Fibroblast of skin of back (primary cell): ENCODE measurements at regions not wholly inside any gene's neighbourhood (a gene's known extent, or its start where the extent isn't known, plus 50 kb on each side); places are given as distances from the start of the nearest gene placed in this dataset.
A peak's percentile ranks its signal among the peaks of the same experiment; 100 is the strongest.
"Not testable (repeated sequence)": the region's sequence is repeated elsewhere in the genome, so short reads cannot be mapped to it uniquely, and the experiment has no call there.

Experiments used
- DNase-seq: peaks from one replicate; pipeline ENCODE4 v3.0.0-alpha.2; 2013

DNA sequence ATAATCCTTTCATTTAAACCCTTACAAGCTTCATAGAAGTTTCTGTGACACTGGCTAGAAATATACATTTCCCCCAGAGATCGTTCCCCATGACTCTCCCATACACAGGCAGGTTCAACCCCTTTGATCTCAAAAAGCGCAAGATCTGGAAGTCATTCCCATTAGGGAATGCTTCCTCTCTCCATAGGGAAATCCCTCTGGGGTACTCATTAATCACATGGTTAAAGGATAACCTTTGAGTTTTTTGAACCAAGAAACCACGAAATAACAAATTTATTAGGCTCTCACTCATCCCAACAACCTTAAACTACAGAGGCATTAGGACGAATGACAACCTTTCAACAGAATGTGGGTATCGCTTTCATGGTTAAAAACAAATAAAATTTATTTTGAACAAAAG, 211.9 kb upstream of the PRICKLE2 start:
- DNase-seq, result no peak

- not testable (repeated sequence) for DNase-seq
These were observed 209.8 kb upstream of the PRICKLE2 start for GRCh38 chr3:64435023-64435422.

- no peak for DNase-seq
These were observed 207.6 kb upstream of the PRICKLE2 start for GRCh38 chr3:64432870-64433269.

GRCh38 chr3:64431526-64432091, 206.3 kb upstream of the PRICKLE2 start:
- no peak for DNase-seq

DNA sequence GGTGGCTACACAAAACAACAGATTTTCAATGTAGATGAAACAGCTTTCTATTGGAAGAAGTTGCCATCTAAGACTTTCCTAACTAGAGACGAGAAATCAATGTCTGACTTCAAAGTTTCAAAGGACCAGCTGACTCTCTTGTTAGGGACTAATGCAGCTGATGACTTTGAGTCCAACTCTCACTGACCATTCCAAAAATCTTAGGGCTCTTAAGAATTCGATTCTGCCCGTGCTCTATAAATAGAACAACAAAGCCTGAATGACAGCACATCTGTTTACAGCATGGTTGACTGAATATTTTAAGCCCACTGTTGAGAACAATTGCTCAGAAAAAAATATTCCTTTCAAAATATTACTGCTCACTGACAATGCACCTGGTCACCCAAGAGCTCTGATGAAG, 202.4 kb upstream of the PRICKLE2 start:
- no peak for DNase-seq

GRCh38 chr3:64426551-64426950, 201.3 kb upstream of the PRICKLE2 start:
- DNase-seq, result no peak

DNA sequence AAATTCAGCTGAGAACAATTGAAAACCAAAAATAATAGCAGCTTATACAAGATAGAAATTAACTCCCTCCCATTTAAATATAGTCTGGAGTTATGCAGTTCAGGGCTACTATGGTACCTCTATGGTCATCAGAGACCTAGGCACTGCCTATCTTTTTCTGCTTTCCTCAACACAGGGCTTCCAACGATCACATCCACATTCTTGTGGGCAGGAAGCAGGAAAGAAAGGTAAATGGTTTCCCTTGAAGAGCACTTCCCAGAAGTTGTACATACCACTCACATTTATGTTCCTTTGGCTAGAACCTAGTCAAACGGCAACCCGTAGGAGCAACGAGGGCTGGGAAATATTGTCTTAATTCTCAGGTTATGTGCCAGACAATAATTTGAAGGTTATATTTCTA, 197.7 kb upstream of the PRICKLE2 start:
- no peak for DNase-seq

DNA sequence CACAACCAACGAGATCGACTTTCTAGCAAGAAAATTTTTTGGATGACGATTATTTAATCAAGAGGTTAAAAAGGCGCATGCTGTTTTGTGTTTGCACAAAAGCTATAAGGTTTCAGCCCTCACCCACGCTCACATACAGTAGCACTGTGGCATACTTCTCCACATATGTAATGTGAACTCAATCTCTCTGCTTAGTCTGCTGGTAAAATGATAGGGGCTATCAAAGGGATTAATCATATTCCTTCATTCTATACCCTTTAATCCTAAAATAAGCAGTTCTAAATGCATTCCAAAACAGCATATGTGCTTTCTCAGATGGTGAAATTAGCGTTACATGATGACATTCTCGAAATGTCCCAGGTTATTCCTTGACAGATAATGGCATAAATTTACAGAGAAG, 196.9 kb upstream of the PRICKLE2 start:
- DNase-seq, result peak; percentile 53

- peak; percentile 62 for DNase-seq
These were observed 192.6 kb upstream of the PRICKLE2 start for GRCh38 chr3:64417816-64418215.

DNA sequence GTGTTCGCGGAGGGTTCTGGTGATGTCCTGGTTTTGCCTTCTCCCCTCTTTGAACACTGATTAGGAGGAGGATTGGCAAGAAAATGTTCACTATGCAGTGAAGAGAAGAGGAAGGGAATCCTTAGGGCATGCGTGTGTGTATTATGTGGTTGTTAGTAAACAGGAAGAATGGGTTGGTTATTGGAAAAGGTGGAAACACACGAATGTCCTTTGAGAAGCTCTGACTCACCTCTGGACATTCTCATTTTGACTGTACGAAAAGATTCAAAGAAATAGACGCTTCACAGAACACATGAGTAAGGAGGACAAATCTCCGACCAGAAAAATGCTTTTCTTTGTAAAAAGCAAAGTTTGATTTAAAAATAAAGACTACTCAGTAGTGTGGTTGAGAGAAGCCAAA, 188.8 kb upstream of the PRICKLE2 start:
- DNase-seq, result no peak

GRCh38 chr3:64411101-64411500, 185.8 kb upstream of the PRICKLE2 start:
- DNase-seq, result no peak

- DNase-seq, result no peak
These were observed 185.0 kb upstream of the PRICKLE2 start for GRCh38 chr3:64410226-64410625.

DNA sequence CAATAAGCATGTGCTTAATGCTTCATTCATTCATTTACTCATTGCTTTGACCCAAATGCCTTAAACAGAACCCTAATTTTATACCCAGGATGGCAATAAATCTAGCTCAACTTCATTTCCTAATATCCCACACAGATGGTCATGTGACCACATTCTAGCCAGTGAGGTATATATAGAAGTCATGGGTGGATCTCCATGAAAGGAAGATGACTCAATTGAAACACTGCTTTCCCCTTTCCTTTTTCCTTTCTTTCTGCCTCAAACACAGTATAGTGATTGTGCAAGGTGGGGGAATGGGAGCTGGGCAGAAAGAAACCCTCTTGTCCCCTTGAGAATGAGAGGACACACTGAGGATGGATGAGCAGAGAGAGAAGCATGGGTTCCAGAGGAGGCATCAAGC, 183.5 kb upstream of the PRICKLE2 start:
- DNase-seq, result peak; percentile 21

GRCh38 chr3:64406271-64406670, 181.0 kb upstream of the PRICKLE2 start:
- no peak for DNase-seq

DNA sequence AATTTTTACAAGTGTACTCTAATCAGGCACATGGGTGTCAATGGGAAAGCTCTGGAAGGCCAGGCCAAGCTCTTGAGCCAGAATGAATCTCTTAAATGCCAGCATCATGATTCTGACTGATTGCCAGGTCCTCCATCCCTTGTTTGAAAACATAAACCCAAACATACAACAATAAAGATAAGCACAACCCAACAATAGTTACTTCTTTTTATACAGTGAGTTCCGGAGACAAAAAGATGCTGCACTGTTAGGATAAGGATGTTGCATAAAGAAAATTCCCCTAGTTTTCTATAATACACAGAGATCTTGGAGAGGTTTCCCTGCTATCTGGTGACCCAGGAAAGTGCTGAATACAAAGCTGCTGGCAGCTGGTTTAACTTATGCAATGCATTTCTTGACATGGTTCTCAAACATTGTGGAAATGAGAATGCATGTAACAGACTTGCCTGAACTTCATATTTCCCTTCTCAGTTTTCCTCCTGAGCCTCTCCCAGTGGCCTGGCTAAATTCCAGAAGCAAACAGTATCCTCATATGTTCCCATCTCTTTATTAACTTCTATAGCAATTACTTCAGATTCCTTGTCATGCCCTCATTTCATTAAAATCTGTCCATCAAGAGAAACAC, 180.1 kb upstream of the PRICKLE2 start:
- DNase-seq, result peak; percentile 16

DNA sequence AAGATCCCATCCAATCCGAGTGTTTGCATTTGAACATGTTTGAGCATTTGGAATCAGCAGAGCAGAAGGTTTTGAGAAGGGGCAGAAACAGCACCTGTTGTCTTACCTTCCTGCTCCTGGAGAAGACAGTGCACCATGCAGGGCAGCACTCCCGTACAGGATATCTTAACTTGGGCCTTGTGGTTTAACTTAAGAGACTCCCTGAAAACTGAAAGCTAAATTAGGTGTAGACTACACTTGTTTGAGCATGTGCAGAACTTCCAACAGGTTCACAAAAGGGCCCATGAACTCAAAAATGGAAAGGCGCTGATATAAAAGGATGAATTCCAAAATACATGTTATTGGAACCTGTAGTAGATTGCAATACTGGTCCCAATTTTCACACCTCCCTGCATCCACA, 175.4 kb upstream of the PRICKLE2 start:
- no peak for DNase-seq

GRCh38 chr3:64399205-64399800, 174.0 kb upstream of the PRICKLE2 start:
- peak; percentile 73 for DNase-seq

DNA sequence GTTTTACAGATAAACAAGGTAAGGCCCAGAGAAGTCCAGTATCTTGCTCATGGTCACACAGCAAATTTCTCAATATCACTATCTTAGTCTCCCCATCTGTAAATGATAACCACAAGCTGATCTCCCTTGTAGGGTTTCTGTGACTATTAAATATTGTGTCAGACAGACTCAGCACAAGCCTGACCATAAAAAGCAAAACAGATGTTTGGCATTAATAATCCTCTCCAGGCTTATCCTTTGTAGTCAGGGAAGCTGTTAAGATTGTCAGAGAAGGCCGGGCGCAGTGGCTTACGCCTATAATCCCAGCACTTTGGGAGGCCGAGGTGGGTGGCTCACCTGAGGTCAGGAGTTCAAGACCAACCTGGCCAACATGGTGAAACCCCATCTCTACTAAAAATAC, 173.2 kb upstream of the PRICKLE2 start:
- DNase-seq, result peak; percentile 30

DNA sequence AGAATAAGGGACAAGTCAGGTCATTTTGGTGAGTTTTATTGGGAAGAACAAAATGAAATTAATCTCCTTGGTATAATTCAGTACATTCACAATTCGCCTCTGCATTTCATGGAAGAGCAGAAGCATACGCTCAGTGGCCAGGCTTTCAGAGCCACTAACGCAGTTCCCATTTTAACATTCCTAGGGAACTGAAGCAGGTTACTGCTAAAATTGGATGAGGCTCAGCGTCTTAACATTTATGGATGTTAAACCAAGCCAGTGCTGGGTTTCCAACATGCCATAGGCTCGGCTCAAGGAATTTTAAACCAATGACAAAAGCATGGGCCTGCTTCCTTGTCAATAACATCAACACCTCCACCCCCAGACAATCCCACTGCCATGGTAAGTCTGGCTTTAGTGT, 172.7 kb upstream of the PRICKLE2 start:
- DNase-seq, result no peak

DNA sequence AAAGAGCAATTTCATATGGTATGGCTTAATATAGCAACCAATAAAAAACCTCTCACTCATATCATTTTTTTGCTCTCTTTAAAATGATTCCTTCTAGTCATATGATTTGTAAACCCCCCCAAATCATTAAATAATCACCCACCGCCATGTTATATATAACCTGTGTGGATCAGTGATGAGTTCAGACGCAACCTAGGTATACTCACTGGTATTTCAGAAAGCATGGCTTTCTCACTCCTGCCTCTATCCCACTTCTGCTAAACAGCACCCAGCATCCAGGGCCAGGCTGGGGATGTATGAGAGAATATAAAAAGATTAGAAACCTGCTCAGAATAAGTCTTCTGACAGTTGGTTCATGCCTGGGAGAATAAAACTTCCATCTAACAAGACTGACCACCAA, 172.3 kb upstream of the PRICKLE2 start:
- DNase-seq, result no peak

- no peak for DNase-seq
These were observed 170.2 kb upstream of the PRICKLE2 start for GRCh38 chr3:64395490-64395889.

DNA sequence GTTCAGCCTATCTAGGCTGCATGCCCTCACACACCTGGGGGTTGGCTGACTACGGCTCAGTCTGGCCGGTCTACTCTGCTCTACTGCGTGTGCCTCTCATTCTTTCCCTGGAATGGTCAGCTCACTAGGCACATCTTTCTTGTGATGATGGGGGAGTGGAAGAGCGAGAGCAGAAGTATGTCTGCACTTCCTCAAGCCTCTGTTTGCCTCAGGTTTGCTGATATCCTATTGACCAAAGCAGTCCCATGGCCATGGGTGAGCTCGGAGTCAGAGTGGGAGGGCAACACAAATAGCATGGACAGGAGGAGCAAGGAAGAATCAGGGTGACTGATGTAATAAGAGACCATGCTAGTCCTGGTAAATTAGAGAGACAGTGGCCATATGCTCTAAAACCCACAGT, 167.9 kb upstream of the PRICKLE2 start:
- DNase-seq, result no peak

DNA sequence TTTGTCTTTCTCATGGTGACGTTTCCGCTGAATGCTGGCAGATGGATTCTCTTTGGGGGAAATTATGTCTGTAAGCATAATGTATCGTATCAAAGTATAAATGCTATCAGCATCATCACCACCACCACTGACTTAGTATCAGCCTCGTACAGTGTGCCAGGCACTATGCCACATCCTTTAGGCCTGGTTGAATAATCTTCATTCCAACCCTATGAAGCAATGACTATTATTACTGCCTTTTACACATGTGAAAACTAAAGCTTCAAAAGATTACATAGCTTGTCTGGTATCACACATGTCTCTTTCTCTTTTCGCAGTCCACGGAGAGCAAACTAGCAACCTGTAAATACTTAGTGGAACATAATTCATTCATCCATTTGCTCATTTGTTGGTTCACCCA, 166.7 kb upstream of the PRICKLE2 start:
- peak; percentile 52 for DNase-seq

- DNase-seq, result no peak
These were observed 165.6 kb upstream of the PRICKLE2 start for GRCh38 chr3:64390893-64391292.

- DNase-seq, result peak; percentile 42
These were observed 163.6 kb upstream of the PRICKLE2 start for GRCh38 chr3:64388886-64389285.
